ENCODE measurements at regions not wholly inside any gene's neighbourhood (a gene's known extent, or its start where the extent isn't known, plus 50 kb on each side); places are given as distances from the start of the nearest gene placed in this dataset.
"Not testable (repeated sequence)": the region's sequence is repeated elsewhere in the genome, so short reads cannot be mapped to it uniquely, and the experiment has no call there.

GRCh38 chr10:109809954-109810353, 113.4 kb downstream of the XPNPEP1 start:
- H3K36me3 Mint-ChIP-seq, H3K4me1 Mint-ChIP-seq, H3K27ac Mint-ChIP-seq, H3K4me3 Mint-ChIP-seq, H3K9me3 Mint-ChIP-seq: not testable (repeated sequence)
- peaks cover 12% of the 10 kb centered on the region for H3K27me3 Mint-ChIP-seq

- not testable (repeated sequence) for H3K27ac Mint-ChIP-seq, H3K4me1 Mint-ChIP-seq, H3K4me3 Mint-ChIP-seq, H3K36me3 Mint-ChIP-seq
- Mint-ChIP-seq H3K27me3 (peaks cover 28% of the 10 kb centered on the region), H3K9me3 (peaks cover 25% of the 10 kb centered on the region)
These were observed 122.1 kb downstream of the XPNPEP1 start for GRCh38 chr10:109801191-109801590.

DNA sequence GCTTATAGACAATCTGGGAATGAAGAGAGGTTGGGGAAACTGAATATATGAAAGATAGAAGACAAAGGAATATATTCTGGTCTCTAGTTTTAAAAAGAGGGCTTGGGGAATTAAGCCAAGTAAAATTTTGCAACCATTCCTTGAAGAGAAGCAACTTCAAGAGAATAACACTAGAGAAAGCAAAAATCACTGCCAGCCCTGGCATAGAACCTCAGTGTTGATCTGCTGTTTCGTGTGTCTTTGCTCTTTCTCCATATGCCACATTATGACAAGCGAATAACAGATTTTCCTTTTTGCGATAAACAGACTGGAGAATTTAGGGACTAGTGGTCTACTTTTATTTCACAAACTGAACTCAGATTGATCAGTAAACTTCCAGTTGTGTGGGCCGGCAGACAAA, 132.7 kb downstream of the XPNPEP1 start:
- H3K4me3 Mint-ChIP-seq = no peak overlapping the region
- H3K9me3 Mint-ChIP-seq = no peaks in the 10 kb centered on the region
- no peak overlapping the region for H3K27ac Mint-ChIP-seq
- H3K27me3 Mint-ChIP-seq = peaks cover 6% of the 10 kb centered on the region
- H3K4me1 Mint-ChIP-seq = no peaks in the 10 kb centered on the region
- no peaks in the 10 kb centered on the region for H3K36me3 Mint-ChIP-seq

DNA sequence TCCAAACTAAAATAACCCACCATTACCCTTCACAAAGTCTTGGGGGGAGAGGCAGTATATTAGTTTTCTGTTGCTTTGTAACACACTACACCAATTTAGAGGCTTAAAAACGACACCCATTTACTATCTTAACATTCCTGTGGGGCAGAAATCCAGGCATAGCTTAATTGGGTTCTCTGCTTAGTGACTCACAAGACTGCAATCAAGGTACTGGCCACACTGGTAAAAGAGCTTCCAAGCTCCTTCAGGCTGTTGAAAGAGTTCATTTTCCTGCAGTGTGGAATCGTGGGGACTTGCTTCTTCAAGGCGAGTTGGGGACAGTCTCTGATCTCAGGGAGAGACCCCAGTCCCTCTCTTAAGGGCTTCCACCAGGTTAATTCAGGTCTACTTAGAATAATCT, 139.1 kb downstream of the XPNPEP1 start:
- H3K4me3 Mint-ChIP-seq = no peak overlapping the region
- no peaks in the 10 kb centered on the region for H3K36me3 Mint-ChIP-seq
- H3K4me1 Mint-ChIP-seq = no peaks in the 10 kb centered on the region
- H3K9me3 Mint-ChIP-seq = no peaks in the 10 kb centered on the region
- no peak overlapping the region for H3K27ac Mint-ChIP-seq
- H3K27me3 Mint-ChIP-seq = peaks cover 6% of the 10 kb centered on the region

DNA sequence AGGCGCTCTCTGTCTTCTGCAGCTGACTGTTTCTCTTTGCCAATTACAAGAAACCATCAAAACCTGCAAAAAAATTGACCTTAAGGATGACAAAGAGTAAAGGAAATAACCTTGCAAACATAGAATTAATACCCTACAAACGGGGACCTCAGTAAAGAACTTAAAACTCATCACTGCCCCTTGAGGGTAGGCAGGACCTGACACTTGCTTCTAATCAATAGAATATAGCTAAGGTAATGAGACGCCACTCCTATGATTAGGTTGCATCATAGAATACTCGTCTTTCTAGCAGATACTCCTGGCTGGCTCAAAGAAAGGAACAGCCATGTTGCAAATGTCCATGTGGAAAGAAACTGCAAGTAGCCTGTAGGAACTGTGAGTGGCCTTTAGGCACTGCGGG, 140.0 kb downstream of the XPNPEP1 start:
- H3K36me3 Mint-ChIP-seq = no peaks in the 10 kb centered on the region
- no peak overlapping the region for H3K27ac Mint-ChIP-seq
- H3K4me1 Mint-ChIP-seq = no peaks in the 10 kb centered on the region
- no peak overlapping the region for H3K4me3 Mint-ChIP-seq
- peaks cover 10% of the 10 kb centered on the region for H3K27me3 Mint-ChIP-seq
- H3K9me3 Mint-ChIP-seq = no peaks in the 10 kb centered on the region

DNA sequence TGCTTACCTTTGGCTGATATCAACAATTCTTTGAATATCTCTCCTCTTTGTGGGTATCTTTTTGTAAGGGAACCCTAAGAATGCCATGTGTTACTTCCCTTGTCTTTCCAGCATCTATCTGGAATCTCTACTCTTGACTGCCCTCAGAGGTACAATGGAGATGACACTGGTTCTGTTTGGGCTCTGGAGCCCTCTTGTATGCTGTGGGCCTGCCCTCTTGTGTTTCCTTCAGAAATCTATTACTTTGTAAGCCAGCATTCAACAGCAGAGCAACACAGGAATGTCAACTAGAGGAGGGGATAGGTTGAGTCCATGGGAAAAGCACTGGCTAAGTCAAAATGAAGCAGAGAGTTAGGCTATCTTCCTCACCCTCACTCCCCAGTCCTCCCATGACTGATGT, 142.3 kb downstream of the XPNPEP1 start:
- no peak overlapping the region for H3K27ac Mint-ChIP-seq
- peaks cover 11% of the 10 kb centered on the region for H3K27me3 Mint-ChIP-seq
- no peaks in the 10 kb centered on the region for H3K36me3 Mint-ChIP-seq
- H3K9me3 Mint-ChIP-seq = no peaks in the 10 kb centered on the region
- no peaks in the 10 kb centered on the region for H3K4me1 Mint-ChIP-seq
- no peak overlapping the region for H3K4me3 Mint-ChIP-seq

- peaks cover 10% of the 10 kb centered on the region for H3K27me3 Mint-ChIP-seq
- no peaks in the 10 kb centered on the region for H3K36me3 Mint-ChIP-seq
- H3K27ac Mint-ChIP-seq = no peak overlapping the region
- H3K9me3 Mint-ChIP-seq = no peaks in the 10 kb centered on the region
- no peaks in the 10 kb centered on the region for H3K4me1 Mint-ChIP-seq
- no peak overlapping the region for H3K4me3 Mint-ChIP-seq
These were observed 144.3 kb downstream of the XPNPEP1 start for GRCh38 chr10:109778993-109779392.

DNA sequence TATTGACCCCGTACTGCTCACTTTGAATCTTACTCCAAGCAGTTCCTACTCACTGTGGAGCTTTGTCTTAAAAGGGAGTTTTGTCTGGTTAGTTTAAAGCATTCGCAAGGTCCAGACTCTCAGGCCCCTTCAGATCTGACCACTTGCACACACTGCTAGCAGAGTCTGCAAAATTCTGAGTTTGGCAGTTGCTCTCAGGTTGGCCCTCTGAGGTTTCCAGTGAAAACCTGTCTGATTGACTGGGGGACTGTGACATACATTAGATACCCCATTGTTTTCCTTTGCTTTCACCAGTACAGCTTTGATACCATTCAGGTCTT, 149.2 kb downstream of the XPNPEP1 start:
- H3K27me3 Mint-ChIP-seq = peaks cover 7% of the 10 kb centered on the region

DNA sequence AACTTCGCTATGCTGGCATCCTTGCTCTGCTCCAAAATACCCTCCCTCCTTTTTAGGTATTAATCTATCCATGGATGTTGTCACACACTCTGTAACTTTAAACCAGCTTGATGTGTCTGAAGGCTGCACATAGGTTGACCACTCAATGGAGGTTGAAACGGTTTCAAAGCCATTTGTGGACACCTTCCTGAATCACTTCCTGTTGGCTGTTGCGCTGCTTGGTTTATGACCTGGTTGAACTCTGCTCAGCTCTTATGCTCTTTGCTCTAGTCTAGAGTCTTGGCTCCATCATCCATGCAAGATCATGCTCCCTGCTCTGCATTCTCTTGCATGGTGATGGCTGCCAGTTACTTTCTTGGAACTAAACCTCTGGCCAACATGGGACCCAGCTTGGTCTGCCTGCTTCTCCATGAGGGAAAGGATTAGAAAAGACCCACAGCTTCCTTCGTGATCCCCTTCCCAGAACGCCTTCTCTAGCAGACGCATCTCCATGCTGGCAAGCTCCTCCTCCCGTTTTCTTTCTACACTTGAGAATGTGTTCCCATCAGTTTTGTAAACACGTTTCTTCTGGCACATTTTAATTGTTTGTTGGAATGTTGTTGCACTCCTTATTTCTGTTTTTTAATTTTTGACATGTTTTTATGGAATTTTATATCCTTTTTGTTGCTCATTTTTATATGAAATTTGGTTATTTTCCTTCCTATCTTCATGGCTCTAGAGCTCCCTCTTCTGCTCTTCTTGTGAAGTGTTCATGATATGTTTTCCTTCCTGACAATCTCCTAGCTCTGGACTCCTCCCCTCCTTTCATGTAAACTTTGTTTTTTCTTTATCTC, 149.8 kb downstream of the XPNPEP1 start:
- no peak overlapping the region for H3K4me3 Mint-ChIP-seq
- peaks cover 3% of the 10 kb centered on the region for H3K27me3 Mint-ChIP-seq
- H3K4me1 Mint-ChIP-seq = no peaks in the 10 kb centered on the region
- H3K27ac Mint-ChIP-seq = no peak overlapping the region
- no peaks in the 10 kb centered on the region for H3K9me3 Mint-ChIP-seq
- no peaks in the 10 kb centered on the region for H3K36me3 Mint-ChIP-seq

More for the DNA sequence above, 149.2 kb downstream of the XPNPEP1 start:
- H3K4me3 Mint-ChIP-seq = no peak overlapping the region
- H3K27ac Mint-ChIP-seq = no peak overlapping the region
- H3K9me3 Mint-ChIP-seq = no peaks in the 10 kb centered on the region
- no peaks in the 10 kb centered on the region for H3K36me3 Mint-ChIP-seq
- no peaks in the 10 kb centered on the region for H3K4me1 Mint-ChIP-seq

- H3K27ac Mint-ChIP-seq = no peak overlapping the region
- no peaks in the 10 kb centered on the region for H3K36me3 Mint-ChIP-seq
- no peaks in the 10 kb centered on the region for H3K9me3 Mint-ChIP-seq
- no peak overlapping the region for H3K4me3 Mint-ChIP-seq
- H3K27me3 Mint-ChIP-seq = no peaks in the 10 kb centered on the region
- H3K4me1 Mint-ChIP-seq = no peaks in the 10 kb centered on the region
These were observed 152.6 kb downstream of the XPNPEP1 start for GRCh38 chr10:109770663-109771062.

DNA sequence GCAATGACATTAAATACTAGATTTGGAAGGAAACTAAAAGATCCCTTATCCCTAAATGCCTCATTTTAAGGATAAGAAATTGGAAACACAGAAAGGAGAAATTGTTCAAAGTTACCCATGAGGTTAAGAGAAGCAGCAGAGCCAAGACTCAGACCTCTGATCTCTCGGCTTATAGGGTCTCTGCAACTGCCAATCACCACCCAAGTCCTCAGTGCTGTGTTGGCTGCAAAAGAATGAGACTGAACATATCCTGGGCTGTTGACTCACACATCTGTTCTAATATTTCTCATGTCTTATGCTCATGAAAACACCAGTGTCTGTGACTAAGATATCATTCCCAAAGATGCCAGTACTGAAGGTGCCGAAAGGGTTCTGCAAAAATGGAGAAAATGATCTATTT, 153.3 kb downstream of the XPNPEP1 start:
- Mint-ChIP-seq H3K9me3 (no peaks in the 10 kb centered on the region), H3K4me3 (no peak overlapping the region), H3K4me1 (no peaks in the 10 kb centered on the region), H3K36me3 (no peaks in the 10 kb centered on the region), H3K27ac (no peak overlapping the region), H3K27me3 (no peaks in the 10 kb centered on the region)

GRCh38 chr10:109765838-109766237, 157.5 kb downstream of the XPNPEP1 start:
- no peak overlapping the region for H3K27ac Mint-ChIP-seq
- no peak overlapping the region for H3K4me3 Mint-ChIP-seq
- H3K4me1 Mint-ChIP-seq = no peaks in the 10 kb centered on the region
- no peaks in the 10 kb centered on the region for H3K9me3 Mint-ChIP-seq
- peaks cover 2% of the 10 kb centered on the region for H3K27me3 Mint-ChIP-seq
- no peaks in the 10 kb centered on the region for H3K36me3 Mint-ChIP-seq

- Mint-ChIP-seq H3K4me3 (no peak overlapping the region), H3K36me3 (no peaks in the 10 kb centered on the region), H3K9me3 (no peaks in the 10 kb centered on the region), H3K27ac (no peak overlapping the region), H3K4me1 (no peaks in the 10 kb centered on the region), H3K27me3 (peaks cover 2% of the 10 kb centered on the region)
These were observed 160.8 kb downstream of the XPNPEP1 start for GRCh38 chr10:109762555-109762954.

- H3K27me3 Mint-ChIP-seq, H3K36me3 Mint-ChIP-seq, H3K9me3 Mint-ChIP-seq, H3K27ac Mint-ChIP-seq, H3K4me1 Mint-ChIP-seq, H3K4me3 Mint-ChIP-seq: not testable (repeated sequence)
These were observed 165.6 kb downstream of the XPNPEP1 start for GRCh38 chr10:109757670-109758069.

DNA sequence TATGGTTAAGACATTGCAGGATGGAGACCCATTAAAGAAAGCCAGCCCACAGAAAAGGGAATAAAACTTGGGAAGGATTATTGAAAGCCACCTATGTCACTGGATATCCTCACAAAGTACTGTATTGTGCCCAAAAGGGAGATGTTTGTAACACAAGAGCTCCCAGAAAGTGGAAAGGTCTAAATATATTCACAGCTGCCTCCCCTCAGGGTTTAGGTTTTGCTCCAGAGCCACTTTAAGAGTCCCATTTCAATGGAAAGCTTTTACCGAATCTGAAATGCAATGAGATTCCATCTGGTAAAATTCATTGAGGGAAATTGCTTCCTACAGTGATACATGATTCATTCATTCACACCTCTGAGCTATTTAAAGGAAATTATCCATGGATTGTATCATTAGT, 176.4 kb downstream of the XPNPEP1 start:
- H3K36me3 Mint-ChIP-seq = no peaks in the 10 kb centered on the region
- no peak overlapping the region for H3K4me3 Mint-ChIP-seq
- no peaks in the 10 kb centered on the region for H3K4me1 Mint-ChIP-seq
- peaks cover 15% of the 10 kb centered on the region for H3K9me3 Mint-ChIP-seq
- H3K27ac Mint-ChIP-seq = no peak overlapping the region
- H3K27me3 Mint-ChIP-seq = no peaks in the 10 kb centered on the region

- Mint-ChIP-seq H3K9me3 (no peaks in the 10 kb centered on the region), H3K4me1 (no peaks in the 10 kb centered on the region), H3K4me3 (no peak overlapping the region), H3K36me3 (no peaks in the 10 kb centered on the region), H3K27ac (no peak overlapping the region), H3K27me3 (no peaks in the 10 kb centered on the region)
These were observed 179.3 kb downstream of the XPNPEP1 start for GRCh38 chr10:109744020-109744419.

DNA sequence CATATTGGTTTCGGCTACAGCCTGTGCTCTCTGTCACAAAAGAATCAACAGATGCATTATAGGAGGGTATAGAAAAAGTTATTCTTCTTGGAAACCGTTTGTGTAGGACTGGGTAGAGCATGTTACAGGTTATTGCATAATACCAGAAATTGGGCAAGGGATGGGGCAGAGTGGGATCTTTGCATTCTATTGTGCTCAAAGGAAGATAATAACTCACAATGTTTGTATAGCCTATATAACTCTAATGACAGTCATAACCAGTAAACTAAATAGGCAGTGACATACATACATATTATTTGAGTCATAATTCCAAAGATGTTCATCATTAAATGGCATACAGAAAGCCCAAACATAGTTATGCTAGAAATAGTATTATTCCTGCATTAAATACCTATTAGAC, 179.7 kb downstream of the XPNPEP1 start:
- Mint-ChIP-seq H3K4me1 (no peaks in the 10 kb centered on the region), H3K36me3 (no peaks in the 10 kb centered on the region)

More for the DNA sequence above, 179.7 kb downstream of the XPNPEP1 start:
- no peak overlapping the region for H3K4me3 Mint-ChIP-seq
- H3K27ac Mint-ChIP-seq = no peak overlapping the region
- no peaks in the 10 kb centered on the region for H3K9me3 Mint-ChIP-seq
- H3K27me3 Mint-ChIP-seq = peaks cover 2% of the 10 kb centered on the region

Measured in activated naive CD4-positive, alpha-beta T cell treated with anti-CD3 and anti-CD28 coated beads, Interleukin-2, amount 50 U/mL, for 24 hours (primary cell).